Pancreas (tissue), 10 donors: ENCODE measurements at regions not wholly inside any gene's neighbourhood (a gene's known extent, or its start where the extent isn't known, plus 50 kb on each side); places are given as distances from the start of the nearest gene placed in this dataset.

Experiments
- ATAC-seq, 4 donors: fragments of 200-7000 bp; cut with Tn5 transposase; one replicate each; pipeline versions ENCODE4 v1.8.0 to v1.9.1; 2020; ENCODE audit warnings: mild to moderate bottlenecking in 4 of 4, moderate library complexity in 4 of 4
- DNase-seq, 6 donors: peaks; one replicate each; pipeline ENCODE4 v3.0.0-alpha.2; 2020
- FAIRE-seq: peaks from 2 replicates; lab custom pipeline; 2012; peaks lifted over from hg19 to GRCh38; lab: Jason Lieb, UNC
- H3K27ac ChIP-seq, 4 donors: fragments of 200-600 bp; sonication (generic); 1 replicate in 3 of 4; 2 replicates in 1 of 4; pipeline versions ENCODE4 v1.5.0 to v1.8.0; 2020
- H3K27me3 ChIP-seq, 4 donors: fragments of 200-600 bp; one replicate each; pipeline ENCODE4 v1.8.0; 2021
- H3K36me3 ChIP-seq, 3 donors: fragments of 200-600 bp; sonication (generic) in 1 of 3; one replicate each; pipeline versions ENCODE4 v1.5.0 to v1.8.0; 2020 to 2021
- H3K4me1 ChIP-seq, 3 donors: fragments of 200-600 bp; one replicate each; pipeline ENCODE4 v1.8.0; 2021
- H3K4me3 ChIP-seq, 4 donors: fragments of 200-600 bp; sonication (generic) in 2 of 4; one replicate each; pipeline versions ENCODE4 v1.5.0 to v1.8.0; 2020 to 2021
- H3K9me3 ChIP-seq, 4 donors: fragments of 200-600 bp; one replicate each; pipeline ENCODE4 v1.8.0; 2021
- CTCF ChIP-seq, 4 donors: fragments of 200-600 bp; sonication (generic) in 3 of 4; IDR thresholded peaks; one replicate each; pipeline versions ENCODE4 v1.5.0 to v1.8.0; 2021; ENCODE audit warnings: antibody characterized with exemption in 4 of 4
- WGBS, 2 donors: extraction: QIAGEN DNeasy Blood & Tissue Kit; methylation state at CpG; one replicate each; pipeline ENCODE4 v1.1.7; 2013; 5-methylcytosine and 5-hydroxymethylcytosine counted together
- intact Hi-C, 3 donors: fragments of 100-400 bp; cut with DNase I; formaldehyde crosslinking; loops; one replicate each; pipeline versions ENCODE4 v1.11.1 to v1.14.2; 2022
- donor health status: healthy with polysubstance abuse.
- donor health status: DM: no; HTN: no; CAD: no; lungs with moderate emphysema.
- donor health status: DM: no; HTN: no; CAD: no.
- donor health status: control.
- donor health status: control.
- donor health status: Bipolar disorder and iron deficiency.
- donor health status: DM: yes; HTN: yes; CAD: no.
- donor health status: DM: no; HTN: no; CAD: no.
- donor health status: DM: no; HTN: no; CAD: no.
- donor health status: DM: yes; HTN: yes; CAD: no.

GRCh38 chr3:55320928-55321327 lies 166.2 kb downstream of the WNT5A start:
- Histone ChIP-seq H3K36me3 (no peaks in the 10 kb centered on the region), H3K9me3 (no peaks in the 10 kb centered on the region), H3K4me3 (no peak overlapping the region), H3K27ac (no peak overlapping the region), H3K27me3 (no peaks in the 10 kb centered on the region), H3K4me1 (no peaks in the 10 kb centered on the region)
- ATAC-seq = no peak
- TF ChIP-seq CTCF (IDR thresholded peaks at IDR 0.05) = no peak
- intact Hi-C loops = no loop called here
- no peak for DNase-seq
- no peak for FAIRE-seq
- 78 to 79% methylated on average over 1 of the region's 1 CpG for WGBS, 2 donors

GRCh38 chr3:55315396-55315795 lies 171.7 kb downstream of the WNT5A start:
- Histone ChIP-seq H3K36me3 (no peaks in the 10 kb centered on the region), H3K4me1 (no peaks in the 10 kb centered on the region), H3K4me3 (no peak overlapping the region), H3K27me3 (no peaks in the 10 kb centered on the region), H3K9me3 (no peaks in the 10 kb centered on the region), H3K27ac (no peak overlapping the region)
- no peak for ATAC-seq
- FAIRE-seq = no peak
- 45 to 81% methylated on average over 3 of the region's 3 CpGs for WGBS, 2 donors
- intact Hi-C loops = no loop called here
- TF ChIP-seq CTCF (IDR thresholded peaks at IDR 0.05) = no peak
- DNase-seq = no peak

GRCh38 chr3:55313666-55314065 lies 173.4 kb downstream of the WNT5A start:
- no peaks in the 10 kb centered on the region for H3K27me3 ChIP-seq
- no peaks in the 10 kb centered on the region for H3K36me3 ChIP-seq
- no peak for TF ChIP-seq CTCF (IDR thresholded peaks at IDR 0.05)
- intact Hi-C loops = no loop called here
- FAIRE-seq (no peak), DNase-seq (no peak), ATAC-seq (no peak)
- H3K27ac ChIP-seq = no peak overlapping the region
- no peaks in the 10 kb centered on the region for H3K9me3 ChIP-seq
- 69 to 70% methylated on average over 7 of the region's 7 CpGs for WGBS, 2 donors
- H3K4me1 ChIP-seq = no peaks in the 10 kb centered on the region
- no peak overlapping the region for H3K4me3 ChIP-seq

GRCh38 chr3:55309336-55309735 lies 177.8 kb downstream of the WNT5A start:
- H3K27ac ChIP-seq = no peak overlapping the region
- 57 to 61% methylated on average over 3 of the region's 3 CpGs for WGBS, 2 donors
- no peak overlapping the region for H3K4me3 ChIP-seq
- no peak for DNase-seq
- no peaks in the 10 kb centered on the region for H3K9me3 ChIP-seq
- ATAC-seq = no peak
- H3K4me1 ChIP-seq = no peaks in the 10 kb centered on the region
- no peaks in the 10 kb centered on the region for H3K36me3 ChIP-seq
- no peak for FAIRE-seq
- no peak for TF ChIP-seq CTCF (IDR thresholded peaks at IDR 0.05)
- H3K27me3 ChIP-seq = no peaks in the 10 kb centered on the region
- intact Hi-C loops = no loop called here

- H3K9me3 ChIP-seq = no peaks in the 10 kb centered on the region
- H3K27me3 ChIP-seq = no peaks in the 10 kb centered on the region
- H3K27ac ChIP-seq = no peak overlapping the region
- DNase-seq (no peak), ATAC-seq (no peak), FAIRE-seq (no peak)
- 91 to 94% methylated on average over 2 of the region's 2 CpGs for WGBS, 2 donors
- H3K4me1 ChIP-seq = no peaks in the 10 kb centered on the region
- intact Hi-C loops = no loop called here
- TF ChIP-seq CTCF (IDR thresholded peaks at IDR 0.05) = no peak
- H3K4me3 ChIP-seq = no peak overlapping the region
- H3K36me3 ChIP-seq = no peaks in the 10 kb centered on the region
Observed at GRCh38 chr3:55307622-55308021, 179.5 kb downstream of the WNT5A start.
